ENCODE measurements at regions not wholly inside any gene's neighbourhood (a gene's known extent, or its start where the extent isn't known, plus 50 kb on each side); places are given as distances from the start of the nearest gene placed in this dataset.

- TF ChIP-seq MEIS2 (IDR thresholded peaks at IDR 0.05; ENCODE audit: partially characterized antibody), result no peak
- no peak for TF ChIP-seq MYC (IDR thresholded peaks at IDR 0.05; ENCODE audit: low read depth, low read length)
- no peak for TF ChIP-seq MYC (CRISPR knock-in tag; IDR thresholded peaks at IDR 0.05; ENCODE audit: borderline replicate concordance, low read depth)
- TF ChIP-seq CBX1 (IDR thresholded peaks at IDR 0.05; ENCODE audit: low read depth), result no peak
- TF ChIP-seq CHD2 (IDR thresholded peaks at IDR 0.05; ENCODE audit: low read depth, low read length), result no peak
- TF ChIP-seq JUND (IDR thresholded peaks at IDR 0.05; ENCODE audit: borderline replicate concordance, low read depth, low read length), result no peak
- no peak for TF ChIP-seq JUND (tag; IDR thresholded peaks at IDR 0.05; ENCODE audit: borderline replicate concordance, low read depth, low read length)
- no peak for TF ChIP-seq POLR2A (conservative IDR thresholded peaks at IDR 0.05)
- no peak for TF ChIP-seq ATF3 (IDR thresholded peaks at IDR 0.05)
- TF ChIP-seq ATF3 (CRISPR knock-in tag; conservative IDR thresholded peaks at IDR 0.05), result no peak
- TF ChIP-seq EZH2 (IDR thresholded peaks at IDR 0.05; ENCODE audit: borderline replicate concordance, low read depth, low read length), result no peak
- TF ChIP-seq SIN3A (IDR thresholded peaks at IDR 0.05; ENCODE audit: borderline replicate concordance in 2 of 2, control insufficient read depth in 1 of 2, low read depth in 2 of 2, low read length in 2 of 2), result no peak
- no peak for TF ChIP-seq ETV5 (CRISPR knock-in tag; IDR thresholded peaks at IDR 0.05; ENCODE audit: low read depth)
- TF ChIP-seq ZNF512 (tag; IDR thresholded peaks at IDR 0.05), result no peak
These were observed 50.3 kb upstream of the TMX1 start for GRCh38 chr14:51189600-51190376.

All from K562 (cell line).